ENCODE measurements at regions not wholly inside any gene's neighbourhood (a gene's known extent, or its start where the extent isn't known, plus 50 kb on each side); places are given as distances from the start of the nearest gene placed in this dataset.
A peak's percentile ranks its signal among the peaks of the same experiment; 100 is the strongest.

DNA sequence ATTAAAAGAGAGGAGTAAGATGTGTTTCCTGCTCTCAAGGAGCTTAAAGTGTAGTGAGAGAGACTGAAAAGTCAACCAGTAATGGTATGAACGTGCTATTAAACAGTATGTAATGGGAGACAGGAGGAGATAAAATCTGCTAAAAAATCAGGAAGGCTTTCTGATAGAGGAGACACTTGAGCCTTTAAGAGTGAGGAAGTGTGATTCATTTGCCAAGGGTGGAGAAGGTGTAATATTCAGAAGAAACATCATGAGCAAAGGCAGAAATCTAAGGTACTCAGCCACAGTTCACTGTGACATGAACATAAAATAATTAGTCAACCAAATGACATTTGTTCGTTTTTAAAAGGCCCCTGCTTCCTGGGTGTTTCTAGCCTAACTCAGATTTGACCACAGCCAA lies 137.8 kb upstream of the SKOR2 start (continued):
- TF ChIP-seq, protein P1, sequence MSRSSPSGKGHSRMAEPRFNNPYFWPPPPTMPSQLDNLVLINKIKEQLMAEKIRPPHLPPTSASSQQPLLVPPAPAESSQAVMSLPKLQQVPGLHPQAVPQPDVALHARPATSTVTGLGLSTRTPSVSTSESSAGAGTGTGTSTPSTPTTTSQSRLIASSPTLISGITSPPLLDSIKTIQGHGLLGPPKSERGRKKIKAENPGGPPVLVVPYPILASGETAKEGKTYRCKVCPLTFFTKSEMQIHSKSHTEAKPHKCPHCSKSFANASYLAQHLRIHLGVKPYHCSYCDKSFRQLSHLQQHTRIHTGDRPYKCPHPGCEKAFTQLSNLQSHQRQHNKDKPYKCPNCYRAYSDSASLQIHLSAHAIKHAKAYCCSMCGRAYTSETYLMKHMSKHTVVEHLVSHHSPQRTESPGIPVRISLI (CRISPR knock-in tag; IDR thresholded peaks at IDR 0.05; ENCODE audit: borderline replicate concordance), result no peak
- TF ChIP-seq HCFC1 (IDR thresholded peaks at IDR 0.05; ENCODE audit: low read depth, low read length) (no peak), PCBP2 (optimal IDR thresholded peaks at IDR 0.05; ENCODE audit: low read depth, low read length, poor library complexity, severe bottlenecking) (no peak)

- intact Hi-C loops (cut with micrococcal nuclease; ENCODE audit: unreplicated experiment) (no loop called here), in situ Hi-C loops (cut with HindIII; ENCODE audit: extremely low pct_ligation_motif_present, low pct_unique_long_range_greater_than_20kb) (no loop called here)
- Histone ChIP-seq H3K9ac (ENCODE audit: insufficient read depth, low read depth, low read length) (no peak overlapping the region), H3K4me3 (replicated peaks in 1 of 3; ENCODE audit: insufficient read depth in 1 of 3, low read depth in 2 of 3, low read length in 3 of 3) (no peak overlapping the region), H3K36me3 (replicated peaks in 1 of 2; ENCODE audit: control insufficient read depth in 1 of 2, insufficient read depth in 2 of 2, low read length in 2 of 2) (no peaks in the 10 kb centered on the region), H3K79me2 (ENCODE audit: insufficient read depth, low read length) (no peaks in the 10 kb centered on the region), H3K4me2 (ENCODE audit: low read depth, low read length) (no peak overlapping the region), H4K20me1 (ENCODE audit: insufficient read depth, low read length) (no peaks in the 10 kb centered on the region), H3K4me1 (ENCODE audit: insufficient read depth, low read length) (no peaks in the 10 kb centered on the region), H2AFZ (ENCODE audit: low read length) (no peak overlapping the region), H3K9me3 (ENCODE audit: low read length) (no peaks in the 10 kb centered on the region), H3K27ac (ENCODE audit: extremely low read length, insufficient read depth, low read length) (no peak overlapping the region), H3K27me3 (ENCODE audit: control insufficient read depth in 1 of 2, insufficient read depth in 2 of 2, low read length in 2 of 2) (no peaks in the 10 kb centered on the region; a peak in 1 of 5 replicates)
- FAIRE-seq, result no peak
- no TSS peak for BruUV-seq (replicated peaks)
- no peak for ATAC-seq
- DNase-seq (ENCODE audit: low spot score), result no peak
- TF ChIP-seq NFE2L2 (IDR thresholded peaks at IDR 0.05; ENCODE audit: low read length) (peak; percentile 85), RAD21 (CRISPR knock-in tag; IDR thresholded peaks at IDR 0.05) (no peak), MAFF (IDR thresholded peaks at IDR 0.05; ENCODE audit: low read depth, low read length) (peak; percentile 98), MAFK (conservative IDR thresholded peaks at IDR 0.05 in 1 of 2, IDR thresholded peaks at IDR 0.05 in 1 of 2; ENCODE audit: low read length in 2 of 2) (peak; percentile 97 to 99), ISX (CRISPR knock-in tag; conservative IDR thresholded peaks at IDR 0.05) (no peak), ATF2 (CRISPR knock-in tag; IDR thresholded peaks at IDR 0.05) (no peak), ZNF574 (CRISPR knock-in tag; IDR thresholded peaks at IDR 0.05) (no peak)
- ChIA-PET POLR2A (no interaction called here), CTCF (ENCODE audit: low intra/inter-chr PET ratio, low total read pairs) (no interaction called here)
Observed at GRCh38 chr18:47387864-47388263, 136.4 kb upstream of the SKOR2 start.
